DMS114 treated with DMSO at 0.1 percent for 48 hours (cell line): ENCODE measurements at regions not wholly inside any gene's neighbourhood (a gene's known extent, or its start where the extent isn't known, plus 50 kb on each side); places are given as distances from the start of the nearest gene placed in this dataset.

Experiments used
- DNase-seq: peaks from one replicate; lab custom pipeline; 2025; ENCODE audit not compliant: unreplicated experiment; lab: John Stamatoyannopoulos, UW

DNA sequence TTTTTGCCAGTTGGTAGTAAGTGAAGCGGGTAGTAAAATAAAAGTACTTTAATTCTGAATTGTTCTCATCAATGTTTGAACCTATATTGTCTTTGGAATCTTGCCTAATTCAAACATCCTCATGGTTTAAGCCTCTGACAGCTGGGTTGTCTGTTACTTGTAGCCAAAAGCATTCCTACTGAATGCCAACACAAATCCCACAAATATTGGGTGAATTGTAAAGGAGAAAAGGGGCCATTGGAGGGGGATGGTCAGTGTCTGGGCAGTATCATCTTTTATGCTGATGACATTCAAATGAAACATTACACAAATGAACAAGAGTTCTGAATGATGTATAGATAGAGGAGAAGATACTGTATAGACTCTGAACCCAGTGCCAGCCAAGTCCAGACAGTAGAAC lies 309.5 kb downstream of the OSTF1 start:
- DNase-seq: no peak

- DNase-seq: no peak
Observed at GRCh38 chr9:75408391-75408790, 320.1 kb downstream of the OSTF1 start.

DNA sequence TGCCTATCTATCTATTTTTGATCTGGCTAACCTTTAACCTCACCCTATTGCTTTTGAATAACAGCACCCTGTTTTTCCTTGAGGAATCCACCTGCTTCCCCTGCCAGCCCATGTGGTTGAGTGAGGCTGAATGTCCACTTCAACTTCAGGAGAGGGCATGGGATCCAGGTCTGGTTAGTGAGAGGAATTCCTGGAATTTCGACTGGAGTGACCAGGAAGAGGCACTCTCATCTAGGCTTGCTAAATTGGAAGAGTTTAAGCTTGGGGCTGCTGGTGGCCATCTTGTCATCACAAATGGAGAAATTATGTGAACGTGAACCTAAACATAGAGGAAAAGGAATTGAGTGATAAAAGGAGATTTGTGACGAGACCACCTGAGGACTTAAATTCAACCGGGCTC lies 322.1 kb downstream of the OSTF1 start:
- no peak for DNase-seq

DNA sequence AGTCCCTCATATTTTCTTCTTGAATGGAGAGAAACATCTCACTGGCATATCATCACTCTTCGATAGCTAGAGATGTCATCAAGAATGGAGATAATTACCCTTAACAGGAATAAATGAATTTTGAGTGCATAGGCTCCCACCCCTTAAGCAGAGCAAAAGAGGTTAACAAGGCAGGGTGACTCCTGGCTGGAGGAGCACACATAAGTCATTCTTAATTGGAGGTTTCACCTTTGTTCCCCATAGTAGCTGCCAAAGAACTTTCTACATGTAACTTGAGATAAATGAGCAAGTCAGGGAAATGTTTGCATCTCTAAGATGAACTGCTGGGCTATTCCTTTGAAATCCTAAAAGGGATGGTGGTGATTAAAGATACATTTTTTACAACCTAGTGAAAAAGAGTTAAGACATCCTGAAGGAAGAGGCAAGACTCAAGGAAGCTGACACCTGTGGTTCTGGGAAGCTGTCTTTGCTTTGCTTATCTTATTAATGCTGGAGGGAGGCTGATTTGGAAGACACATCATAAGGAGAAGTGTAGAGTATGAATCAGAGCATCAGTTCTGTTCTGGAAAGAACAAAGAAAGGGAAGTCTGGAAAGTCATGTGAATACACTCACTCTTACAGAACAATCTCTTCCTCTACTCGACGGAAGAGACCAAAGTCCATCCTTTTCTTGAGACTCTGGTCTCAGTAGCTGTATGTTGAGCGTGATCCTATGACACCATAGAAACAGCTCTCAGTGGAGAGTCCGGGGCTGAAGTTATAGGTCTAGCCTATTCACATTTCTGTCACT lies 326.3 kb downstream of the OSTF1 start:
- DNase-seq: no peak

DNA sequence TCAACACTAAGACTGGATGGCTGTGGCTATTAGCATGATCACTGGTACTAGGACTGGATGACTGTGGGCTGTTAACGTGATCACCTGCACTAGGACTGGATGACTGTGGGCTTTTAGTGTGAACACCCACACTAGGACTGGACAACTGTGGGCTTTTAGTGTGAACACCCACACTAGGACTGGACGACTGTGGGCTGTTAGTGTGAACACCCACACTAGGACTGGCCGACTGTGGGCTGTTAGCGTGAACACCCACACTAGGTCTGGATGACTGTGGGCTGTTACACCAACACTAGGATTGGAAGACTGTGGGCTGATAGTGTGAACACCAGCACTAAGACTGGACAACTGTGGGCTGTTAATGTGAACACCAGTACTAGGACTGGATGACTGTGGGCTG lies 329.2 kb downstream of the OSTF1 start:
- no peak for DNase-seq

- no peak for DNase-seq
Observed at GRCh38 chr9:75418518-75418917, 330.2 kb downstream of the OSTF1 start.

DNA sequence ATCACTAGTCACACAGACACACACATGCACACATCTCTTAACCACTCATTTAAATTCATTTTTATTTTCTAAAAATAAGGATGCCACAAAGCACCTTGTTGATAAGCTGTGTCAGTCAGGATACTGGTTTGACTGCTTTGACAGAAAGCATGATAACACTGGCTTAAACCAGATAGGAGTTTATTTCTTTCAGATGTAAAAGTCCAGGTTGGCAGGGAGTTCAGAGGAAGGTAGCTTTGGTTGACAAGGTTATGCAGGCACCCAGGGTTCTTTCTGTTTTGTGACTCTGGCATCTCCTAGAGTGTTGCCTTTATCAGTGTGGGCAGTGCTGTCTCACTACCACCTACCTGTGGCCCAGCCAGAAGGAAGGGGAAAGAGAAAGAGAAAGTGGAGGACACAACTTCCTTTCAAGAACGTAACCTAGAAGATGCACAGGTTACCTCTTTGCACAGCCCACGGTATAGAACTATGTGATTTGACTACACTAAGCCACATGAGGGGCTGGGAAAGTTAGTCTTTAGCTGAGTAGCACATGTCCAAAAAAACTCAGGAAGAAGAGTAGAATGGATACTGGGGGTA lies 334.7 kb downstream of the OSTF1 start:
- no peak for DNase-seq

DNA sequence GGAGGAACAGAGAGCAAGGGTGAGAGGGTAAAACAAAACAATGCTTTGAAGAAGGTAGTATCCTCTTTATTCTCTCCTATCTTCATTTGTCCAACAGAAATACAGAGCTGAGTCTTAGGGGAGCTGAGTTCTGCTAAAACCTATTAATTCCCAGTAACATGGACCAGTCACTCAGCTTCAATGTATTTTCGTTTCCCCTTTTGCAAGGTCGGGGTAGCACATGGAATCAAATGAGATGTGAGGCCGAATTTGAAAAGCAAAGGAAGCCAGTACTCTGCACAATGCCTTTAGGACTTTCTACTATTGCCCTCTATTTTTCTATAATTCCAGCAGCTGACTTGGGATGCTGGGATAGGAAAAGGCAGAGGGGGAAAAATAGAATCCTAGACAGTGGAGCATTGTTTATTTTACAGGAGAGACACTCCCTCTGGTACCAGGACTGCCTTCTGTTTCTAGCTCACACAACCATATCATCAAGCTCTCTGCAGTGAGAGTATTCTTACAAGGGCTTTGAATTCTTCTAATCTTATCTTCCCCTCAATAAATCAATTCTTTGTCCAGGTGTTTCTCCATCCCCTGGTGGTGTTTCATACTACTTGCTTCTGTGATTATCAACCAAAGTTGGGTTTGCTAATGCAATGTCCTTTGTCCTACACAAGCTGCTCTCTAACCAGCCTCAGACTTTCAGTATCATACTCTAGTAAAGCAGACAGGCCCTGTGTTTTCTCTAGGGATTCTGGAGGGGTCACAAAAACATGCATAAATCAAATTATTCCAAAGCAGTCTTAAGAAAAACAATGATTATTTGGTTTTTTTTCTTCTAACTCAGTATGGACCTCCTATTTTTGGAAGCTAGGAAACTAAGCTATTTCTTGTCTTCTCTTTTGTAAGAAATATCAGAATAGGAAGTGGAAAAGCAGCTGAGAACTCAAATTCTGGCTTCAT lies 341.5 kb downstream of the OSTF1 start:
- no peak for DNase-seq

- no peak for DNase-seq
Observed at GRCh38 chr9:75431375-75431774, 343.1 kb downstream of the OSTF1 start.

DNA sequence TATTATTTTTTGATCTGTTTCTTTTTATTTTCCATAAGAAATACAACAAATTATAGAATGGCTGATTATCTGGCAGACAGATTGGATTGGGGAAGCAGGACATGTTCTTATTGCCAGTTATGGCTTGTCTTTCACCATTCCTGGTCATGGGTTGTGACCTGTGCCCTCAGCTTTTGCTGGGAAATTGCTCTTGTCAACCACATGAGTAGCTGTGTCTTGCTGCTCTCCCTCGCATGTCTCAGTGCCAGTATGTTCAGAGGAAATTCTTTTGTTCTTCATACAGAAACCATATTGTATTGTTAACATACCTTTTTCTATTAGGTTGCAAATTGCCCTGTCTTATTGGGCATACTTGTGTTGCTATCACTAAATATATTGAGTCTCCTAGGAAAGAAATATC lies 344.1 kb downstream of the OSTF1 start:
- DNase-seq: no peak

DNA sequence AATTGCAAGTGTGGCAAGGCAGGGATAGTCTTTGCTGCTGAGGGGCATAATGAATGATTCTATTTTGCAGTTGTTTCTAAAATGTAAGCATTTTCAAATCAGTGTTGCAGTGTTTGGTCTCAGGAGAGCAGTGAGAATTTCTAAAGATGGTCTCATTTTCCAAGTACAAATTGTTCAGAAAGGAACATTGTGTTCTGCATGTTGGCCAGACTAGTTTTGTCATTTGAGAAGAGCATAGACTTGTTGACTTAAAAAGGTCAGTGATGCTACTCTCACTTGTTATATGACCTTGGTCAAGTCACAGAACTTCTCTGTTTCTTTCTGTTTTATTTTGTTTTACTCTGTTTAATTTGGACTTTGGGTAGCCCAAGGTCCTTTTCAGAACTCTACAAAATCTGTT lies 344.6 kb downstream of the OSTF1 start:
- no peak for DNase-seq

- no peak for DNase-seq
Observed at GRCh38 chr9:75438716-75439115, 350.4 kb downstream of the OSTF1 start.

GRCh38 chr9:75440914-75441313 lies 352.6 kb downstream of the OSTF1 start:
- no peak for DNase-seq

DNA sequence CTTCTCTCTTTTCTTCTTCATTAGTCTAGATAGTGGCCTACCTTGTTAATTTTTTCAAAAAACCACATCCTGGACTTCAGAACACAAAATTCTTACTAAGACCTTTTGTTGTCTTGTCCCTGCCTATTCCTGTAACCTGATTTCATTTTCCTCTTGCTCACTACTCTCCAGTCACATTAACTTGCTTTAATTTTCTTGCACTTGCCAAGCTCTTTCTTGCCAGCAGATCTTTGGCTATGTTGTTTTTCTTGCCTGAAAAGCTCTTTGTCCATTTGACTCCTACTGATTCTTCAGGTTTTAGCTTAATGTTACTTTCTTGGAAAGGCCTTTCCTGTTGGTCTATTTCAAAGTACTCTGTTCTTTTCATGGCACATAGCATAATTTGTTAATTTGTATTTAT lies 356.8 kb downstream of the OSTF1 start:
- no peak for DNase-seq

- no peak for DNase-seq
Observed at GRCh38 chr9:75447281-75447680, 359.0 kb downstream of the OSTF1 start.

DNA sequence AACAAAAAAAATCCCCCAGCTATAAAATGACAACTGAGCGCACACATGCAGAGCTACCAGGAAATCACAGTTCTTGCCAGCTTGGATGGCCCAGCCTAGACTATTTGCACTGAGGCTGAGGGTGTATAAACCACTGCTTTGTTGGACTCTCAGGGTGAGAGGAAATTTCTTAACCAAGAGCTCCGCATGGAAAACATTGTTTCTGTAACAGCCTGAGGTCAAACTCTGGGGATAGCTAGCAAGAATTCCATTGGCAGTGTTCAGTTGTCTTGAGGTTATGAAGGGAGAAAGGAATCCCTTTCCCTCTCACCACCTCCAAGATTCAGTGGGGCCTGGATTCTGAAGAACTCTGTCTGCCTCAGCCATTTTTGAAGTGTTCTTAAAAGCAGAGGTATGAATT lies 360.0 kb downstream of the OSTF1 start:
- no peak for DNase-seq

DNA sequence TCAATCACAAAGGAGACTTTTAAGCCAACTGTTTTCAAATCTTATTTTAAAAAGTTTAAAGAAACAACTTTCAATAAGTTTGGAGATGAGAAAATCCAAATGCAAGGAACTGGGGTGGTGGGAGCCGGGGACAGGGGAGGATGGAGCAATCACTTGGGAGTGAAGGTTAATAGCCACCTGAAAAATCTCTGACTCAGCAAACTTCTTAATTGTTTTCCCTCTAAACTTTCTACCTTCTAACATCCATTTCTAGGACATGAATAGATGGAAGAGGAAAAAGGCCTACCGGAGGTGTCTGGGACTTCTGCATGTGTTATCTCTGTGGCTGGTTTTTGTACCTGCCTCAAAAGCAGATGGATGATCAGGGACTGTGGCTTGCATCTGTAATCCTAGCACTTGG lies 360.6 kb downstream of the OSTF1 start:
- no peak for DNase-seq

DNA sequence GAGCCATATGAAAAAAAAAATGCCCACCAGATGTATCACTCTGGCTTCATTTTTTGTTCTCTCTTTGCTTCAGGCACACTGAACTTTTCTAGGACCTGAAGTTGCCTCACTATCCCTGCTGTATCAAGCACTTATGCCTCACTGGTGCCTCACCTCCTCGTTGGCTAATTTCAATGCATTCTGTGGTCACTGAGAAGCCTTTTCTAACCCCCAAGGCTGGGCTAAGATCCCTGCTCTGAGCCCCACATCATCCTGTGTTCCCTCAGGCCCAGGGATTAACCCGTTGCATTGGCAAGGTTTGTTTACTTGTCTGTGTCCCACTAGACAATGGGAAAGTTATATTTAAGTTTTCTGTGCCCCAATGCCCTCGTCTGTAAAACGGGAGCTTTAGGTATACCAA lies 362.7 kb downstream of the OSTF1 start:
- no peak for DNase-seq

GRCh38 chr9:75451505-75451904 lies 363.2 kb downstream of the OSTF1 start:
- DNase-seq: no peak

DNA sequence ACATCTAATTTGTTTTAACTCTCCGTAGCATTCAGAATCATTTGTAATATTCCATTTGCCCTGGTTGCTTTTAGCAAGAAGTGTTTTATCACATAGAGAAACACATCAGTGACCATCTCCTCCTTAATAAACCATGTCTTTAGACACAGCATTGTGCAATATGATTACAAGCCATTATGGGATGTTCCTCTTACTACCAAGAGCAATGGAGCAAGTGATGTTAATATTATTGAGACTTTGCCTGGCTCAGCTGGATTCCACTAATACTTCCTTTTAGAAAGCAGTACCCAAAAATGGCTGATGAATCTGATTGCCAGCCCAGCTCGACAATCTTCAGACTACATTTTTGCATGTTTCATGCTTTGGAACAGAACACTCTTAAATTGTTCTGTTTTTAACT lies 364.2 kb downstream of the OSTF1 start:
- DNase-seq: no peak

GRCh38 chr9:75454043-75454442 lies 365.7 kb downstream of the OSTF1 start:
- DNase-seq: no peak

DNA sequence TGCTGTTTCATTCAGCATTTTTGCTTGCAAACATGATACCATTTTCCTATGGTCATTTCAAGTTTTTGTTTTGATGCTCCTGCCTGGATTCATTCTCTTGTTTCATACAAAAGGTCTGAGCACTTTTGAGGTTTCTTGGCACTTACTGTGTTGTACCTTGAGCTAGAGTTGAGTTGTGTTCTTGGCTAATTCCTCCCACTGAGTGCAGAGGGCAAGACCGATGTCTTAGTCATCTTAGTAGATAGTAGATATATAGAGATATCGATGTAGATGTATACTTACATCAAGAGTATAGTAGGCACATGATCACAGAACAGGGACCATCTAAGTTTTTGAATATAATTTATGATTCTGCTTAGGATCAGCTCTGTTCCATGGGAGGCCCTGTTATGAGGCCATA lies 366.6 kb downstream of the OSTF1 start:
- no peak for DNase-seq
